ENCODE measurements at regions not wholly inside any gene's neighbourhood (a gene's known extent, or its start where the extent isn't known, plus 50 kb on each side); places are given as distances from the start of the nearest gene placed in this dataset.
A peak's percentile ranks its signal among the peaks of the same experiment; 100 is the strongest.

DNA sequence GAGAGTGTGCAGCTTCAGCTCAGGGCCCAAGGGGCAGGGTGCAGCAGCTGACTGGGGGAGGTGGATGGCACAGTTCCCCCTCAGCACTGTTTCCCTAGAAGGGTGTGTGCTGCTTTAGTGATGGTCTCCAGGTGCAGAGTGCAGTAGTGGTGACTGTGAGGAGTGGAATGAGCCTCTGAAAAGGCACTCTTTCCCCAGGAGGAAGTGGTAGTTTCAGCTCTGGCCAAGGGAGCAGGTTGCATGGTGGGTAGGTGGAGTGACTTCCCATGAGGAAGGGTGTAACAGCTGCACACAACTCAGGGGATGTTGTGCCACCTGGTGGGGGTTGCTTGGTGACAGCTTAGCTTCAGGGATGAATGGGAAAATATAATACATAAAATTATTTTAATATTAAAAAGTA is 251.5 kb upstream of the NXPH2 start:
- peaks cover 1% of the 10 kb centered on the region for H3K4me1 Mint-ChIP-seq (ENCODE audit: unreplicated experiment)
- H3K4me3 Mint-ChIP-seq (ENCODE audit: unreplicated experiment), result no peak overlapping the region
- TF ChIP-seq, protein P1, sequence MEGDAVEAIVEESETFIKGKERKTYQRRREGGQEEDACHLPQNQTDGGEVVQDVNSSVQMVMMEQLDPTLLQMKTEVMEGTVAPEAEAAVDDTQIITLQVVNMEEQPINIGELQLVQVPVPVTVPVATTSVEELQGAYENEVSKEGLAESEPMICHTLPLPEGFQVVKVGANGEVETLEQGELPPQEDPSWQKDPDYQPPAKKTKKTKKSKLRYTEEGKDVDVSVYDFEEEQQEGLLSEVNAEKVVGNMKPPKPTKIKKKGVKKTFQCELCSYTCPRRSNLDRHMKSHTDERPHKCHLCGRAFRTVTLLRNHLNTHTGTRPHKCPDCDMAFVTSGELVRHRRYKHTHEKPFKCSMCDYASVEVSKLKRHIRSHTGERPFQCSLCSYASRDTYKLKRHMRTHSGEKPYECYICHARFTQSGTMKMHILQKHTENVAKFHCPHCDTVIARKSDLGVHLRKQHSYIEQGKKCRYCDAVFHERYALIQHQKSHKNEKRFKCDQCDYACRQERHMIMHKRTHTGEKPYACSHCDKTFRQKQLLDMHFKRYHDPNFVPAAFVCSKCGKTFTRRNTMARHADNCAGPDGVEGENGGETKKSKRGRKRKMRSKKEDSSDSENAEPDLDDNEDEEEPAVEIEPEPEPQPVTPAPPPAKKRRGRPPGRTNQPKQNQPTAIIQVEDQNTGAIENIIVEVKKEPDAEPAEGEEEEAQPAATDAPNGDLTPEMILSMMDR (IDR thresholded peaks at IDR 0.05), result peak; percentile 59
- H3K36me3 Mint-ChIP-seq (ENCODE audit: unreplicated experiment), result peaks cover 5% of the 10 kb centered on the region
- no peak for DNase-seq (ENCODE audit: extremely low spot score, unreplicated experiment)
- peaks cover 6% of the 10 kb centered on the region for H3K9me3 Mint-ChIP-seq (ENCODE audit: unreplicated experiment)
- peaks cover 10% of the 10 kb centered on the region for H3K27me3 Mint-ChIP-seq (ENCODE audit: unreplicated experiment)
- no peak overlapping the region for H3K27ac Mint-ChIP-seq (ENCODE audit: unreplicated experiment)

DNA sequence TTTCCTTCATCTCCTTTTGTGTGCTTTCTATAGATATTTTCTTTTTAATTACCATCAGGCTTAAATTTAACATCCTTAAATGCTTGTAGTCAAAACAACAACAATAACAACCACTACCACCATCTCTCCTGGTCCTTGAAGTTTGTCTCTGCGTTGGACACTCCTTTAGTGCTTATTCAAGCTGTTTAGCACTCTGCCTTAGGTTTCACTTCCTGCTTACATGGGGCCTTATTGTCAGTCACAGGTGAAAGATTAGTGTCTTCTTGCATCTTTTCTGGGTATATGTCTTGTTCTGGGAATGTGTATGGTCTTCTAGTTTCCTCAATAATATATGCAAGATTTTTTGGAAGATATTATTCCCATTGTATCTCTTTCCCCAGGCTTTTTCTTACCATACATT is 240.1 kb upstream of the NXPH2 start:
- Mint-ChIP-seq H3K9me3 (ENCODE audit: unreplicated experiment) (peaks cover 31% of the 10 kb centered on the region), H3K36me3 (ENCODE audit: unreplicated experiment) (peaks cover under 1% of the 10 kb centered on the region)

DNA sequence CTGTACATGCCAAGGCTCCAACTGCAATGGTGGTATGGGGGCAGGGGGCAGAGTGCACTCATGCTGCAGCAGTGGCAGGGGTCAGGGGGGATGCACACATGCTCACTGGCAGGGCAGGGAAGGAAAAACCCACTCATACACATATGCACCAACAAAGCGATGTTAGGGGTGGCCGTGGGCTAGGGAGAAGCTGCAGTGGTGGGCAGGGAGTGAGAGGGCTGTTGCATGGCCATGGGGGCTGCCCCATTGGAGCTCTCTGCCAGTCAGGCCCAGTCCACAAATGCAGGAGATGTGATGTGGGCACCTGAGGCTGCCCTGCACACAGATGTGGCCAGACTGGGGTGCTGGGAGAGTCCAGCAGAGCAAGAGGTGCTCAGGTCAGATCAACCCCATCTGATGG is 238.1 kb upstream of the NXPH2 start:
- Mint-ChIP-seq H3K9me3 (ENCODE audit: unreplicated experiment) (peaks cover 35% of the 10 kb centered on the region), H3K27ac (ENCODE audit: unreplicated experiment) (no peak overlapping the region), H3K36me3 (ENCODE audit: unreplicated experiment) (peaks cover 2% of the 10 kb centered on the region), H3K4me1 (ENCODE audit: unreplicated experiment) (no peaks in the 10 kb centered on the region), H3K4me3 (ENCODE audit: unreplicated experiment) (no peak overlapping the region), H3K27me3 (ENCODE audit: unreplicated experiment) (peaks cover 26% of the 10 kb centered on the region)
- no peak for DNase-seq (ENCODE audit: extremely low spot score, unreplicated experiment)
- TF ChIP-seq, protein P1 (IDR thresholded peaks at IDR 0.05), result no peak

More for the DNA sequence above, 240.1 kb upstream of the NXPH2 start:
- Mint-ChIP-seq H3K4me3 (ENCODE audit: unreplicated experiment) (no peak overlapping the region), H3K27ac (ENCODE audit: unreplicated experiment) (no peak overlapping the region), H3K27me3 (ENCODE audit: unreplicated experiment) (peaks cover 34% of the 10 kb centered on the region), H3K4me1 (ENCODE audit: unreplicated experiment) (no peaks in the 10 kb centered on the region)
- TF ChIP-seq, protein P1 (IDR thresholded peaks at IDR 0.05), result no peak
- no peak for DNase-seq (ENCODE audit: extremely low spot score, unreplicated experiment)

DNA sequence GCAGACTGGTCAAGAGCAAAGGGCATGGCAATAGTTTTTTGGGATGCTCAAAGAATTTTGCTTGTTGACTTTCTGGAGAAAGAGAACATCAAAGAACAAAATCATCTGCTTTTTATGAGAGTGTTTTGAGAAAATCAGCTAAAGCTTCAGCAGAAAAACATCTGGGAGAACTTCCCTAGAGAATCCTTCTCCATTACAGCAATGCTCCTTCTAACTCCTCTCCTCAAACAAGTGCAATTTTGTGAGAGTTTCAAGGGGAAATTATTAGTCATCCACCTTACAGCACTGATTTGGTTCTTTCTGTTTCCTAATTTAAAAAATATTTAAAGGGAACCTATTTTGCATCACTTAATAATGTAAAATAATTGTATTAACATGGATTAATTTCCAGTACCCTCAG is 226.9 kb upstream of the NXPH2 start:
- Mint-ChIP-seq H3K4me3 (ENCODE audit: unreplicated experiment) (no peak overlapping the region), H3K9me3 (ENCODE audit: unreplicated experiment) (no peaks in the 10 kb centered on the region), H3K36me3 (ENCODE audit: unreplicated experiment) (no peaks in the 10 kb centered on the region), H3K27ac (ENCODE audit: unreplicated experiment) (no peak overlapping the region), H3K27me3 (ENCODE audit: unreplicated experiment) (peaks cover 37% of the 10 kb centered on the region), H3K4me1 (ENCODE audit: unreplicated experiment) (peaks cover 16% of the 10 kb centered on the region)
- DNase-seq (ENCODE audit: extremely low spot score, unreplicated experiment), result no peak
- TF ChIP-seq, protein P1 (IDR thresholded peaks at IDR 0.05), result no peak

- H3K4me1 Mint-ChIP-seq (ENCODE audit: unreplicated experiment), result peaks cover 10% of the 10 kb centered on the region
- no peak overlapping the region for H3K27ac Mint-ChIP-seq (ENCODE audit: unreplicated experiment)
- TF ChIP-seq, protein P1 (IDR thresholded peaks at IDR 0.05), result no peak
- H3K4me3 Mint-ChIP-seq (ENCODE audit: unreplicated experiment), result no peak overlapping the region
- H3K27me3 Mint-ChIP-seq (ENCODE audit: unreplicated experiment), result peaks cover 28% of the 10 kb centered on the region
- H3K9me3 Mint-ChIP-seq (ENCODE audit: unreplicated experiment), result no peaks in the 10 kb centered on the region
- H3K36me3 Mint-ChIP-seq (ENCODE audit: unreplicated experiment), result no peaks in the 10 kb centered on the region
- no peak for DNase-seq (ENCODE audit: extremely low spot score, unreplicated experiment)
Observed at GRCh38 chr2:139000131-139000785, 220.1 kb upstream of the NXPH2 start.
